Mesenchymal stem cell (in vitro differentiated cells and primary cell): ENCODE measurements at regions not wholly inside any gene's neighbourhood (a gene's known extent, or its start where the extent isn't known, plus 50 kb on each side); places are given as distances from the start of the nearest gene placed in this dataset. TPM values are rescaled to one million over a fixed set of nuclear protein-coding genes. Genes with fewer than 3 reads are reported as not detected.

Experiments
- DNase-seq: peaks from one replicate; pipeline ENCODE4 v3.0.0-alpha.2; 2013
- H2AFZ ChIP-seq: one replicate; pipeline ENCODE4 v1.6.1; 2013; ENCODE audit warnings: low read depth, mild to moderate bottlenecking, control low read depth, inconsistent platforms, low read length, moderate library complexity
- H2AK5ac ChIP-seq: 2 replicates; pipeline ENCODE4 v1.6.1; 2013; ENCODE audit warnings: low read length, moderate library complexity, mild to moderate bottlenecking, inconsistent platforms; ENCODE audit not compliant: severe bottlenecking
- H2BK120ac ChIP-seq: one replicate; pipeline ENCODE4 v1.6.1; 2013; ENCODE audit warnings: low read depth, mild to moderate bottlenecking, inconsistent platforms, low read length, moderate library complexity
- H2BK12ac ChIP-seq, 2 experiments: one replicate each; pipeline ENCODE4 v1.6.1; 2013; ENCODE audit warnings: inconsistent platforms in 2 of 2, low read length in 2 of 2, mild to moderate bottlenecking in 2 of 2, moderate library complexity in 2 of 2, control low read depth in 1 of 2
- H2BK15ac ChIP-seq: one replicate; pipeline ENCODE4 v1.6.1; 2013; ENCODE audit warnings: mild to moderate bottlenecking, low read depth, inconsistent platforms; ENCODE audit not compliant: poor library complexity, severe bottlenecking
- H2BK5ac ChIP-seq: 2 replicates; pipeline ENCODE4 v1.6.1; 2013; ENCODE audit warnings: low read depth, mild to moderate bottlenecking, low read length, control low read depth, inconsistent platforms; ENCODE audit not compliant: poor library complexity, severe bottlenecking
- H3K14ac ChIP-seq, 2 experiments: one replicate each; pipeline ENCODE4 v1.6.1; 2013; ENCODE audit warnings: inconsistent platforms in 2 of 2, low read length in 2 of 2, control low read depth in 1 of 2, mild to moderate bottlenecking in 1 of 2, moderate library complexity in 1 of 2
- H3K18ac ChIP-seq, 2 experiments: one replicate each; pipeline ENCODE4 v1.6.1; 2013; ENCODE audit warnings: inconsistent platforms in 2 of 2, low read length in 2 of 2, control low read depth in 1 of 2, low read depth in 1 of 2, mild to moderate bottlenecking in 1 of 2
- H3K23ac ChIP-seq, 2 experiments: one replicate each; pipeline ENCODE4 v1.6.1; 2013; ENCODE audit warnings: inconsistent platforms in 2 of 2, low read length in 2 of 2, mild to moderate bottlenecking in 2 of 2, moderate library complexity in 2 of 2, control low read depth in 1 of 2
- H3K27ac ChIP-seq: 2 replicates; pipeline ENCODE4 v1.5.1; 2013; ENCODE audit warnings: mild to moderate bottlenecking, moderate library complexity, low read length, control low read depth, inconsistent platforms; ENCODE audit not compliant: poor library complexity, severe bottlenecking
- H3K27me3 ChIP-seq, 2 experiments: 2 replicates each; pipeline versions ENCODE4 v1.6.1 to v1.7.0; 2013; ENCODE audit warnings: low read length in 2 of 2, mild to moderate bottlenecking in 2 of 2, moderate library complexity in 2 of 2, control low read depth in 1 of 2, inconsistent platforms in 1 of 2; ENCODE audit not compliant: control insufficient read depth in 1 of 2, insufficient read depth in 1 of 2
- H3K36me3 ChIP-seq, 2 experiments: 2 replicates each; pipeline versions ENCODE4 v1.6.1 to v1.7.0; 2013; ENCODE audit warnings: low read length in 2 of 2, control low read depth in 1 of 2, inconsistent platforms in 1 of 2, low read depth in 1 of 2, mild to moderate bottlenecking in 1 of 2; ENCODE audit not compliant: insufficient read depth in 2 of 2, control insufficient read depth in 1 of 2
- H3K4ac ChIP-seq, 2 experiments: one replicate each; pipeline ENCODE4 v1.6.1; 2013; ENCODE audit warnings: inconsistent platforms in 2 of 2, low read length in 2 of 2, mild to moderate bottlenecking in 2 of 2, moderate library complexity in 2 of 2, control low read depth in 1 of 2, low read depth in 1 of 2
- H3K4me1 ChIP-seq: 2 replicates; pipeline ENCODE4 v1.6.1; 2013; ENCODE audit warnings: low read depth, low read length, control low read depth; ENCODE audit not compliant: control insufficient read depth, insufficient read depth
- H3K4me2 ChIP-seq: 2 replicates; pipeline ENCODE4 v1.6.1; 2013; ENCODE audit warnings: low read length, mild to moderate bottlenecking, inconsistent platforms; ENCODE audit not compliant: poor library complexity, severe bottlenecking
- H3K4me3 ChIP-seq, 2 experiments: 2 replicates each; pipeline versions ENCODE4 v1.5.1 to v1.7.0; 2013; ENCODE audit warnings: low read length in 2 of 2, mild to moderate bottlenecking in 2 of 2, control low read depth in 1 of 2, low read depth in 1 of 2; ENCODE audit not compliant: insufficient read depth in 1 of 2
- H3K79me1 ChIP-seq: replicated peaks from 2 replicates; pipeline ENCODE4 v1.6.1; 2013; ENCODE audit warnings: mild to moderate bottlenecking, control low read depth, low read length, inconsistent platforms; ENCODE audit not compliant: poor library complexity, severe bottlenecking
- H3K9ac ChIP-seq: 2 replicates; pipeline ENCODE4 v1.7.0; 2013; ENCODE audit warnings: mild to moderate bottlenecking, low read length, moderate library complexity
- H3K9me3 ChIP-seq: 2 replicates; pipeline ENCODE4 v1.7.0; 2013; ENCODE audit warnings: mild to moderate bottlenecking, low read length; ENCODE audit not compliant: control insufficient read depth
- H4K8ac ChIP-seq: one replicate; pipeline ENCODE4 v1.6.1; 2013; ENCODE audit warnings: inconsistent platforms, mild to moderate bottlenecking, low read length, moderate library complexity
- H4K91ac ChIP-seq: one replicate; pipeline ENCODE4 v1.6.1; 2013; ENCODE audit warnings: mild to moderate bottlenecking, low read length, inconsistent platforms
- WGBS: methylation state at CpG from one replicate; pipeline ENCODE4 v1.1.7; 2013; ENCODE audit warnings: mixed read lengths; 5-methylcytosine and 5-hydroxymethylcytosine counted together
- small RNA-seq: library from polyadenylated mRNA; stranded (forward); fragments of <200 nt; extraction: miRNeasy Mini kit (QIAGEN cat#:217004); gene quantifications from one replicate; pipeline ENCODE3, GENCODE V24; 2013; ENCODE audit warnings: low read depth

DNA sequence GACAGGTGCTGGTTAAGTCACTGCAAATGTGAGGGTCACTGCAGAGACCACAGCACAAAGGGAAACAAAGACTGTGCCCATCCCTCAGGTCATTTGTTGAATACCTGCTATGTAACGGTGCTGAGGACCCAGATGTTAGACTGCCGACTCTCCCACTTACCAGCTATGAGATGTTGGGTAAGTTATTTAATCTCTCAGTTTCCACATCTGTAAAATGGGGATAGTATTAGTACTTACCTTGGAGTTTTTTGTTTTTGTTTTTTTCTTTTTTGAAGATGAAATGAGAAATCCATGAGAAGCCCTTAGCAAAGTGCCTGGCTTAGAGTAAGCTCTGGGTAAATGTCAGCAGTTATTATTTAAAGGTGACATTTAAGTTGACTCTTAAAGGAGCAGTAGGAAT is 50.5 kb upstream of the PMFBP1 start:
- Histone ChIP-seq H3K4ac (no peak overlapping the region), H2BK120ac (no peak overlapping the region), H4K91ac (no peak overlapping the region), H3K27ac (no peak overlapping the region), H3K4me3 (no peak overlapping the region), H2BK15ac (no peak overlapping the region), H3K9ac (no peak overlapping the region), H2BK12ac (no peak overlapping the region), H2AFZ (no peak overlapping the region), H3K27me3 (no peaks in the 10 kb centered on the region), H3K18ac (no peak overlapping the region), H3K14ac (no peak overlapping the region), H3K9me3 (no peaks in the 10 kb centered on the region), H4K8ac (no peak overlapping the region), H3K79me1 (no peaks in the 10 kb centered on the region), H3K36me3 (no peaks in the 10 kb centered on the region), H3K4me1 (no peaks in the 10 kb centered on the region), H2BK5ac (no peak overlapping the region), H3K23ac (no peak overlapping the region), H3K4me2 (no peak overlapping the region), H2AK5ac (no peak overlapping the region)
- no peak for DNase-seq
- WGBS, result 88% methylated on average over 1 of the region's 2 CpGs

Small RNAs in the stretch of these regions (small RNA-seq; reads per million reads assigned to genes)
- gene RF00026 (not detected), gene RNU7-90P (not detected)
